ENCODE measurements at regions not wholly inside any gene's neighbourhood (a gene's known extent, or its start where the extent isn't known, plus 50 kb on each side); places are given as distances from the start of the nearest gene placed in this dataset.
"Not testable (repeated sequence)": the region's sequence is repeated elsewhere in the genome, so short reads cannot be mapped to it uniquely, and the experiment has no call there.

DNA sequence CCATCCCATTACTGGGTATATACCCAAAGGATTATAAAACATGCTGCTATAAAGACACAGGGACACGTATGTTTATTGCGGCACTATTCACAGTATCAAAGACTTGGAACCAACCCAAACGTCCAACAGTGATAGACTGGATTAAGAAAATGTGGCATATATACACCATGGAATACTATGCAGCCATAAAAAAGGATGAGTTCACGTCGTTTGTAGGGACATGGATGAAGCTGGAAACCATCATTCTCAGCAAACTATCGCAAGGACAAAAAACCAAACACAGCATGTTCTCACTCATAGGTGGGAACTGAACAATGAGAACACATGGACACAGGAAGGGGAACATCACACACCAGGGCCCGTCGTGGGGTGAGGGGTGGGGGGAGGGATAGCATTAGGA is 106.1 kb downstream of the CHD1L start:
- DNase-seq (ENCODE audit: low spot score): not testable (repeated sequence)

DNA sequence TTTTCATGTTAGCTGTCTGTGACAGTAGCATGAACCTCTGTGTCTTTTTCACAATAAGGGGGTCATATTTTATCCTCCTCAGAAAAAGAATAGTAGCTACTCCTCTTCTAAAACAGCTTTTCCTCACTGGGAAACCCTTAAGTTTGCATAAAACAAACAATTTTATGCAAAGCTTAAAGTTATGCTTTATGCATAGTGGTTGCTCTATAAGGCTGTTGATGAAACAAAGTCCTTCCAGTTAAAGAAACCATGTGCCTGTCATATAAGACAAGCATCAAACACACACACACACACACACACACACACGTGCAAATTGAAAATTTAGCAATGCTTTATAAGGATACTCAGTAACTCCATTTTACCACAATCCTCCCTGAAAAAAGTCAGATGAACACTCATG is 107.0 kb downstream of the CHD1L start:
- DNase-seq (ENCODE audit: low spot score): no peak

DNA sequence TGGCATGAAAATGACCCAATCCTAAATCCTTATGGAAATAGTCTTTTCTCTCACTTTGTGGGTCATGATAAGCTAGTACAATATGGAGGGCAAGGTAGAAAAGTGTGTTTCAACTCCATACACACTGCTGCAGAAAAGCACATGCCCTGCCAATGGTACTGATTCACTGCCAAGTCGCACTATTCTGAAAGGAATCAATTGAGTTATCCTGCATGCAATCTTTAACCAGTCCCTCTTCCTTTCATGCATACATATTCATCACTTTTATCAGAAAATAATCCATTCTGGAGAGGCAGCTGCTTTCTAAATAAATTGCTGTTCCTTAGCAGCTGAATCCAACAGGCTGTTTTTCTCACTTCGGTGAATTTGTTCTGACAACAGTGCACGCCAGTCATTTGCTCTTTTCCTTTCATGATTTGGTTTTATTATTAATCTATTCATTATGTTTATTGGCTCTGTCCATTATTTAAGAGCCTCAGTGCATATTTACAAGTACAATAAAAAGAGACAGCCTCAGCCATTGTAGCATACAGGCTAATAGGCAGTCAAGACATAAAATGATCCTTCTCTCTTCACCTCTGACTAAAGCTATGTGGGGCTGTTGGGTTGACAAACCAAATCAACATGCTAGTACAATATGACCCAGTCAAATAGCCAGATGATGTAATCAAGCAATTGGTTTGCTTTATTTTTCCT is 108.8 kb downstream of the CHD1L start:
- DNase-seq (ENCODE audit: low spot score): no peak

DNA sequence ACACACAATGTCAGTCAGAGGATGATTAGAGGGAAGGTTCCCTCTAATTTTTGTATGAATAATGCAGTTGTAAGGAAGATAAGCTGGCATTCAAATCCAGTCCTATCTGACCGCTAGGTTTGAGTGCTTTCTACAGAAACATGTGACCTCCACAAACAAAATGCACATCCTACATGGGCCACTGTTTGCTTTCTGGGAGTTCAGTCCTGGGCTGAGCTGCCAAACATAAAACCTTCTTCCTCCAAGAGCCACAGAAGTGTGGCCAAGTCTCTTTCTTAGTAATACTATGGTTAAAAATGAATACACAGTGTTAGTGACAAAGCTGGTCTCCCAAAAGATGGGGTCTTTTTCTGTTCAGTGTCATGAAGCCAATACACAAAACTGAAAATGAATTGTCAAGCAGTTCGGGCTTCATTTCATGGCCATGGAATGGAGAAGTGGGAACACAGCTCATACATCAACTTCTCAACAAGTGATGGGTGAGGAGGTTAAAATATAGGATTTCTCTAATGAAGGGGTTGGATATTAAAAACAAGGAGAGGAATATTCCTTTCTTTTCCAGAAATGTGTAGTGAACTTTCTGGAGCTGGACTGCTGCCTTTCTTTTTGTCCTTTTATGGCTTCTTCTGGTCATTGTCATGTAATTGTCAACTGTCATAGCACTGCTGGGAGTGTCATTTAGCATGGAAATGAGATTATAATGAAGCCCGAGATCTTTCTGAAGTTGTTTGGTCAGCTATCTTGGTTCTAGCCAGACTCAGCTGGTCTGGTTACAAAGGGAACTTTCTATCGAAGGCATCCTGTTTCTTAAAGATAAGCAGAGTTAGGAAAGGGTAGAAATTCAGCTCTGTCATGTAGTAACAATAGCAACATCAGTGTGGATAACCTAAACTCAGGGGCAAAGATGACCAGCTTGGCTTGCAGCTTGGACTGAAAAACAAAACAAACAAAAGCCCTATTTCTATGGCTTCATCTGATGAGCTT is 135.1 kb downstream of the CHD1L start:
- no peak for DNase-seq (ENCODE audit: low spot score)

DNA sequence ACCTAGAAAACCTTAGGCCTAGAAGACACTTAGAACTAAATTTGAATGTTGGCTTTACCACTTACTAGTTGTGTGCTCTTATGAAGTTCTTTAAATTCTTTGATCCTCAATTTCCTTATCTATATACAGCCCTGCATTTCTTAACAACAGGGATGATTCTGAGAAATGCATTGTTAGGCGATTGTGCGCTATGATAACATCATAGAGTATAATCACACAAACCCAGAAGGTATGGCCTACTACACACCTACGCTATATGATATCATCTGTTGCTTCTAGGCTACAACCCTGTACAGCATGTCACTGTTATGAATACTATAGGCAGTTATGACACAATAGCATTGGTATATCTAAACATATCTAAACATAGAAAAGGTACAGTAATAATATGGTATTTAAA is 137.4 kb downstream of the CHD1L start:
- DNase-seq (ENCODE audit: low spot score): no peak

DNA sequence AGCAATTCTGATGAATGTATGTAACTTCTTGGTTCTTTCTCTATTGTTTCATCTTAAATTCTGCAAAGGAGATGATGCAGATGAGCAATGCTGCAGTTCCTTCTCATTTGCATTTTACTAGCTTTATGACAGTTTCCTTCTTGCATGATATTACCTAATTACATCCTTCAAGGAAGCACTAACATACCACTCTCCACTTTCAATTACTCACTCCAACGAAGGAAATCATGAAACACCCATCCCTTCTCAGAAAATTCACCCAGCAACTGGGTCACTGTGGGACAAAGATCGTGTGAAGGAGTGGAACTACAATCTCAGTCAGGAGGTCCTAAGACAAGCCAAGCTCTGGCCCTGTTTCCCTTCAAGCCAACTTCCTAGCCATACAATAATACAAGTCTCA is 142.3 kb downstream of the CHD1L start:
- no peak for DNase-seq (ENCODE audit: low spot score)

DNA sequence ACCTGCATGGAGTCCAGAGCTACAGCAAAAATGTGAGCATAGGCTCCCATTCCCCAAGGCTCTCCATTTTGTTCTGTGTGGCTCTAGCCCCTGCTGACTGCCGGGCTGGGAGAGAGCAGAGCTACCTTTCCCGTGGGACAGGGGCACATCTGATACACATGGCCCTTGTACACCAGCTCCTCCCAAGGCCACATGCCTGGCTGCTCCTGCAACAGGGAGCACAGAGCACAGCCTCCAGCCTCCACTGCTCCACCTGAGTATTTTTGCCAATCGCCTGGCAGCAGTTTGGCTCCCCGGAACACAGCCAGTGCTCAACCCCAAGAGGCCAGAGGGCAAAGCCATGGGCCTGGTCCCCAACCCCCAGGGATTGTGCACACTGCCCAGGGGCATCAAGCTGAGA is 146.5 kb downstream of the CHD1L start:
- DNase-seq (ENCODE audit: low spot score): no peak

DNA sequence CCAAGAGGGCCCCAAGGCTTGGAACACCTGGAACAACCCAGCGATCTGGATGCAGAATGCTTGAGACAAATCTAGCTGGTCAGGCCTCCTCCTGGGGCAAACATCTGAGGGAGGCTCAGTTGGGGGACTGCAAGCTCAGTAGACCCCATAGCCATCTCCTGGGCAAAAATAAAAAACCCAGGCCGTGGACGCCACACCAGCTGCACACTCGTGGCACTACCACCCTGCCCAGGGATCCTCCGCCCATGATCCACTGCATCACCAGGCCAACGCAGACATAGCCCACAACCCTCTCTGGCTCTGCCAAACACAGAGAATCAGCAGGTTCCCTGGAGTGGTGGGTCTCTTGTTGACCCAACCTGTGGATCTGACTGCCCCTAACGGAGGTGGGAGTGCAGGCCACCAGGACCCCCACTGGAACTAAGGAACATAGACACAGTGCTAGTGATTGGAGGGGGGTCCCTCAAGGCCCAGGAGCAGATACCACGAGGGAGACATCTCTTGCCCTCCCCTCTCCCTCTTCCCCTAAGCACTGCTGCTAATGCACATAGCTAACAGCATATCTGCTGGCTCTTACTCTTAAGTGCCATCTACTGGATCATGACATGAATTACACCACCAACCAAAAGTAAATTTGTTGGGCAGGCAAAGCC is 147.2 kb downstream of the CHD1L start:
- DNase-seq (ENCODE audit: low spot score): peak; percentile 38

DNA sequence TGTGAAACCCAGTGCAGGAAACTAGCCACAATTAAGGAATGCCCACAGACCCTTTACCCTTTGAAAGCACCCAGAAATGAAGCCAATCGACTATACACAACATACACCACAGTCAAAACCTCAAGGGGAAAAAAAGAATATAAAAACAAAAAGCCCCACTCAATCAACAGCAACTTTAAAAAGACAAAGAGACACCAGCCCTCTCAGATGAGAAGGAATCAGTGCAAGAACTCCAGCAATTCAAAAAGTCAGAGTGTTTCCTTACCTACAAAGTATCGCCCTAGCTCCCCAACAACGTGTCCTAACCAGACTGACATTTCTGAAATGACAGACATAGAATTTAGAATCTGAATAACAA is 147.7 kb downstream of the CHD1L start:
- DNase-seq (ENCODE audit: low spot score): no peak

DNA sequence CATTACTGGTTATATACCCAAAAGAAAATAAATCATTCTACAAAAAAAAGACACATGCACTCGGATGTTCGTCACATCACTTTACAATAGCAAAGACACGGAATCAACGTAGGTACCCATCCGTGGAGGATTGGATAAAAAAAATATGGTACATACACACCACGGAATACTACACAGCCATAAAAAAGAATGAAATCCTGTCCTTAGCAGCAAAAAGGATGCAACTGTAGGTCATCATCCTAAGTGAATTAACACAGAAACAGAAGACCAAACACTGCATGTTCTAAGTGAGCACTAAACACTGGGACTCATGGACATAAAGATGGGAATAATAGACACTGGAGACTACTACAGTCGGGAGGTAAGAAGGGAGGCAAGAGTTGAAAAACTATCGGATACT is 148.6 kb downstream of the CHD1L start:
- DNase-seq (ENCODE audit: low spot score): no peak

DNA sequence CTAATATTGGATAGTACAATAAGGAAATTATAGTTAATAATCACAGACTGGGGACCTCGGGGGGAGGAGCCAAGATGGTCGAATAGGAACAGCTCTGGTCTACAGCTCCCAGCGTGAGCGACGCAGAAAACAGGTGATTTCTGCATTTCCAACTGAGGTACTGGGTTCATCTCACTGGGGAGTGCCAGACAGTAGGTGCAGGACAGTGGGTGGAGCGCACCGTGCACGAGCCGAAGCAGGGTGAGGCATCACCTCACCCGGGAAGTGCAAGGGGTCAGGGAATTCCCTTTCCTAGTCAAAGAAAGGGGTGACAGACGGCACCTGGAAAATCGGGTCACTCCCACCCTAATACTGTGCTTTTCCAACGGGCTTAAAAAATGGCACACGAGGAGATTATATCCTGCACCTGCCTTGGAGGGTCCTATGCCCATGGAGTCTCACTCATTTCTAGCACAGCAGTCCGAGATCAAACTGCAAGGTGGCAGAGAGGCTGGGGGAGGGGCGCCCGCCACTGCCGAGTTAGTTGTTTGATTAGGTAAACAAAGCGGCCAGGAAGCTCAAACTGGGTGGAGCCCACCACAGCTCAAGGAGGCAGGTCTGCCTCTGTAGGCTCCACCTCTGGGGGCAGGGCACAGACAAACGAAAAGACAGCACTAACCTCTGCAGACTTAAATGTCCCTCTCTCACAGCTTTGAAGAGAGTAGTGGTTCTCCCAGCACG is 138.8 kb upstream of the BCL9 start:
- DNase-seq (ENCODE audit: low spot score): not testable (repeated sequence)

DNA sequence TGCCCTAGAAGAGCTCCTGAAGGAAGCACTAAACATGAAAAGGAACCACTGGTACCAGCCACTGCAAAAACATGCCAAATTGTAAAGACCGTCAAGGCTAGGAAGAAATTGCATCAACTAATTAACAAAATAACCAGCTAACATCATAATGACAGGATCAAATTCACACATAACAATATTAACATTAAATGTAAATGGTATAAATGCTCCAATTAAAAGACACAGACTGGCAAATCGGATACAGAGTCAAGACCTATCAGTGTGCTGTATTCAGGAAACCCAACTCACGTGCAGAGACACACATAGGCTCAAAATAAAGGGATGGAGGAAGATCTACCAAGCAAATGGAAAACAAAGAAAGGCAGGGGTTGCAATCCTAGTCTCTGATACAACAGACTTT is 137.0 kb upstream of the BCL9 start:
- not testable (repeated sequence) for DNase-seq (ENCODE audit: low spot score)

DNA sequence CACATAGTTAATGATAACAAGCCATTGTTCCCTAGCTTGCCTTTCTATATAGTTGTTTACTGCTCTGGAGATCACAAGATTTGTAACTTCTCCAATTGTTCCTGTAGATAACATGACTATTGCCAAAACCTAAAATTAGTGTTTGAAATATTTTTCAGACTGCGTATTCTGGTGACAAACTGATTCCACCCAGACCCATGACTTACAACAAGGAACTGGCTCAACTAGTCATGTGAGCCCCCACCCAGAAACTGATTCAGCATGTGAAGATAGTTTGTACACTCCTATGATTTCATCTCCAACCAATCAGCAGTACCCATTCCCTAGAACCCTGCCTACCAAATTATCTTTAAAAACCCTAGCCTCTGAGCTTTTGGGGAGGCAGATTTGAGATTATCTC is 131.4 kb upstream of the BCL9 start:
- DNase-seq (ENCODE audit: low spot score): no peak

DNA sequence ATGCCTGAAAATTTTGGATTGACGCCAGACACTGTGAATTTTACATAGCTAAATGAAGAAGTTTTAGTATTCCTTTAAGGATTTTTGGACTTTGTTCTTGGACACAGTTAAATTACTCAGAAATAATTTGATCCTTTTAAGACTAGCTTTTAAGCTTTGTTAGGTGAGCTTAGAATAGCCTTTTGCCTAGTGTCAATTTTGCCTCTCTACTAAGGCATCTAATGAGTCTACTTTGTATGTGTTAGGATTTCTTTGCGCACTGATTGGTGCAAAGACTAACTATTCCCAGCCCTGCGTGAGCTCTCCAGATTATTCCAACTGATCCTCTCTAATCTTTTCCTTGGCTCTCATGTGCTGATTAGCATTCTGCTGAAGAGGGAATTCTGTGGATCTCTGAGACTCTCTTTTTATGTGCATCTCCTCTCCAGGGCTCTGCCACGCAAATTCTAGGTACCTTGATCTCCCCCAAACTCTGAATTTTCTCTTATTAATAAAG is 128.1 kb upstream of the BCL9 start:
- no peak for DNase-seq (ENCODE audit: low spot score)

DNA sequence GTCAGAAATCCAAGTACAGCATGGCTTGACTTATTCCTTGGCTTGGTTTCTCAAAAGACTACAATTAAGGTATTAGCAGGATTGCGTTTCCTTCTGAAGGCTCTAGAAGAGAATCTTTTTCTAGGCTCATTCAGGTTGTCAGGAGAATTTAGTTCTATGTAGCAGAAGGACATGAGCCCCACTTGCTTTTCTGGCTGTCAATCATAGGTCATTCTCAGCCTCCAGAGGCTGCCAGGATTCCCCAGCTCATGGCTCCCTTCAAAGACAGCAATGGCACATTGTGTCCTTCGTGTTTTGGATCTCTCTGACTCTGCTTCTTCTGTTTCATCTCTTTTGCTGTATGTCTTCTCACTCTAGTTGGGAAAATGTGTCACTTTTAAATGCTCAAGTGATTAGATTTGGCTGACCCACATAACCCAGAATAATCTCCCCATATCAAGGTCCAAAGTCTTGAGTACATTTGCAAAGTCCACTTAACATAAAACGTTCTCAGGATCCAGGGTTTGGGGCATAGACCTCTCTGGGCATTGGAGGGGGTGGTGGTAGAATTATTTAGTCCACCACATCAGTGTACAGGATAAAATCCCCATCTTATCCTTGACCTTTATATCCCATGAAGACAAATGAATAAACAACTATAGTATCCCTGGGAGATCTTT is 126.7 kb upstream of the BCL9 start:
- no peak for DNase-seq (ENCODE audit: low spot score)

DNA sequence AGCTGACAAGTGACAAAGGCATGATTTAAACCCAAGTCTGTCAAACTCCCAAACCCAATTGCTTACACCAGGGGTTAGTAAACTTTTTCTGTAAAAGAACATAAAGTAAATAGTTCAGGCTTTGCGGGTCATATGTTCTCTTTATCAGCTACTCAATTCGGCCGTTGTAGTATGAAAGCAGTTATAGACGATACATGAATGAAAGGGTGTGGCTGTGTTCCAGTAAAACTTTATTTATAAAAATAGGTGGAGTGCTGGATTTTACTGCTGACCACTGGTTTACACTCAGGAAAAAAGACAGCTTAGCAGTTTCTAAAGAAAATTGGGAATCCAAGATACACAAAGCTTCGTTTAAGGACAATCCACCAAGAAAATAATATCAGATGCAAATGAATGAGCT is 124.3 kb upstream of the BCL9 start:
- no peak for DNase-seq (ENCODE audit: low spot score)

DNA sequence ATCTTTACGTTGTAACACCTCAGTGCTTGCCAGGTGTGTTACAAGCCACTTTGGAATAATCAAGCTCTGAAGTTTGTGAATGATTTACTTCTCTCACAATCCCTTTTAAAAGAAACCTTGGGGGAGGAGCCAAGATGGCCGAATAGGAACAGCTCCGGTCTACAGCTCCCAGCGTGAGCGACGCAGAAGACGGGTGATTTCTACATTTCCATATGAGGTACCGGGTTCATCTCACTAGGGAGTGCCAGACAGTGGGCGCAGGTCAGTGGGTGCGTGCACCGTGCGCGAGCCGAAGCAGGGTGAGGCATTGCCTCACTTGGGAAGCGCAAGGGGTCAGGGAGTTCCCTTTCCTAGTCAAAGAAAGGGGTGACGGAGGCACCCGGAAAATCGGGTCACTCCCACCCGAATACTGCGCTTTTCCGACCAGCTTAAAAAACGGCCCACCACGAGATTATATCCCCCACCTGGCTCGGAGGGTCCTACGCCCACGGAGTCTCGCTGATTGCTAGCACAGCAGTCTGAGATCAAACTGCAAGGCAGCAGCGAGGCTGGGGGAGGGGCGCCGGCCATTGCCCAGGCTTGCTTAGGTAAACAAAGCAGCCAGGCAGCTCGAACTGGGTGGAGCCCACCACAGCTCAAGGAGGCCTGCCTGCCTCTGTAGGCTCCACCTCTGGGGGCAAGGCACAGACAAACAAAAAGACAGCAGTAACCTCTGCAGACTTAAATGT is 118.0 kb upstream of the BCL9 start:
- DNase-seq (ENCODE audit: low spot score): not testable (repeated sequence)

DNA sequence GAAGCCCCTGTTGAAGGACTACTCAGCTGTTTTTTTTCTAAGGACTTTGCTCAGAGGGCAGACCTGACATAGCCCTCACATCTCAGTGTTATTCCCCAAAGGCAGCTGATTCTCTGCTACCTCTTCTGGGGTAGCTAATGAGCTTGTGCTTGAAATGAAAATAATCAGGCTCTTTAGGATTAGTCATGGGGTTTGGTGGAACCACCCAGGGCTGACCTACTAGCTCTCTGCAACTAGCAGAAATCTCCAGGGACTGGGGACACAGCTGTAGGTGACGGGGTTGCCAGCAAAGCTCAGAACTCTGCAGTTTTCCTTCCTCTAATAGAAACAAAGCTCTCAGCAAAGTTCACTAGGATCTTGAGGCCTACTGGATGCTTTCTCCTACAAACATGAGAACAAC is 106.4 kb upstream of the BCL9 start:
- no peak for DNase-seq (ENCODE audit: low spot score)

DNA sequence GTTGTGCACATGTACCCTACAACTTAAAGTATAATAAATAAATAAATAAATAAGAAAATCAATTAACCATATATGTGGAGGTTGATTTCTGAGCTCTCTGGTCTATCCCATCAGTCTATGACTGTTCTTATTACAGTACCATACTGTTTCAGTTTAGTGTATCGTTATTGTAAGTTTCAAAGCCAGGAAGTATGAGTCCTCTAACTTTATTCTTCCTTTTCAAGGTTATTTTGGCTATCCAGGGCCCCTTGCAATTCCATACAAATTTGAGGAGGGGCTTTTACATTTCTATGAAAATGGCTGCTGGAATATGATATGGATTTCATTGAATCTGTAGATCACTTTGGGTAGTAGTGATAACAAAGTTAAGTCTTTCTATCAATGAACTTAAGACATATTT is 96.9 kb upstream of the BCL9 start:
- DNase-seq (ENCODE audit: low spot score): no peak

DNA sequence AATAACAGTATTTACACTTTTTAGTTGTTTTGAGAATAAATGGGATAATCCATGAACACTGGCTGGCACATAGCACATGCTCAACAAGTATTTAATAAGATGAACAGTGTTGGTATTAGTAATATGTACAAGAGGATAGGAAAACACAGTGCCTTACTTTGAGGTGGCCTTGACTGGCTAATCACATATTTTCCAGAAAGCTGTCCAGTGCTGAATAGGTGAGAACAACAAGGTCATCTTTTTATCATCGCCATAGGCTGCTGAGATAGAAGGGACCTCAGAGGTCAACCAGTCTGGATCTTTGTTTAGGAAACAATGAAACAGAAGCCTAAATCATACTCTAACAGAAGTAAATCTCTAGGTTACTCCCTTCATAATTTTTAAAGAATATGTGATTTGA is 89.7 kb upstream of the BCL9 start:
- DNase-seq (ENCODE audit: low spot score): no peak

DNA sequence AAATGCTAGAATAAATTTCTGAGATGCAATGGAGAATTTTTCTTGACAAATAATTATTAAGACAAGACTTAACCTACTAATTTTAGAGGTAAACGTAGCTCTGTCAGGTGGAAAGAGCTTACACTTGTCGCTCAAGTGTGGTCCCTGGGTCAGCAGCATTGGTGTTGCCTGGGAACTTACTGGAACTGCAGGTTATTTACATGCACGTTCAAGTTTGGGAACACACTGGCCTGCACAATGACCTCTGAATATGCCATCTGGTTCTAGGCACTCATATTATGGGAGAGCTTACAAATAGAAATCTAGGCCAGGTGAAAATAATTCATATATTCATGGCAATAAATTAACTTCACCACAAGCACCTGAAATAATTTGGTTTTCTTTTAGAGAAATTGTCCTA is 88.5 kb upstream of the BCL9 start:
- no peak for DNase-seq (ENCODE audit: low spot score)
